BJ (cell line): ENCODE measurements at regions not wholly inside any gene's neighbourhood (a gene's known extent, or its start where the extent isn't known, plus 50 kb on each side); places are given as distances from the start of the nearest gene placed in this dataset.

ENCODE experiments used
- CTCF ChIA-PET: fragments of 350-600 bp; formaldehyde crosslinking; extraction: SDS; loops from one replicate; lab custom pipeline; 2021; ENCODE audit warnings: antibody characterized with exemption, inconsistent platforms; lab: Yijun Ruan, JAX
- POLR2A ChIA-PET: fragments of 300-600 bp; sonication (Branson Sonifier 250); formaldehyde crosslinking; extraction: SDS; loops from one replicate; lab custom pipeline; 2021; ENCODE audit warnings: antibody characterized with exemption; lab: Charles Lee
- DNase-seq: peaks from one replicate; pipeline ENCODE4 v3.0.0-alpha.2; 2011; ENCODE audit warnings: low read depth
- H3K27me3 ChIP-seq: 2 replicates; pipeline ENCODE4 v1.6.0; 2011; ENCODE audit warnings: low read length; ENCODE audit not compliant: control insufficient read depth, insufficient read depth
- H3K36me3 ChIP-seq: 2 replicates; pipeline ENCODE4 v1.5.1; 2011; ENCODE audit warnings: low read length; ENCODE audit not compliant: control insufficient read depth, insufficient read depth
- H3K4me3 ChIP-seq: 2 replicates; pipeline ENCODE4 v1.5.1; 2011; ENCODE audit warnings: low read depth, mild to moderate bottlenecking, control low read depth, low read length
- TF ChIP-seq, protein P1 (sequence below): IDR thresholded peaks from 2 replicates; pipeline ENCODE4 v1.5.1; 2011; ENCODE audit warnings: low read depth, mild to moderate bottlenecking, control low read depth, inconsistent platforms, low read length, moderate library complexity; ENCODE audit not compliant: insufficient read depth

DNA sequence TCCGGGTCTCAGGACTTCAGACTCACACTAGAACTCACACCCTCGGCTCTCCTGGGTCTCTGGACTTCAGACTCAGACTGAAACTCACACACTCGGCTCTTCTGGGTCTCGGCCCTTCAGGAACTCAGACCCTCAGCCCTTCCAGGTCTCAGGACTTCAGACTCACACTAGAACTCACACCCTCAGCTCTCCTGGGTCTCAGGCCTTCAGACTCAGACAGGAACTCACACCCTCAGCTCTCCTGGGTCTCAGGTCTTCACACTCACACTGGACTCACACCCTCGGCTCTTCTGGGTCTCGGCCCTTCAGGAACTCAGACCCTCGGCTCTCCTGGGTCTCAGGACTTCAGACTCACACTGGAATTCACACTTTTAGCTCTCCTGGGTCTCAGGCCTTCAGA lies 137.3 kb downstream of the CRLF2 start:
- ChIA-PET CTCF (no interaction called here), POLR2A (no interaction called here)
- DNase-seq: no peak
- H3K27me3 ChIP-seq: no peaks in the 10 kb centered on the region
- no peak overlapping the region for H3K4me3 ChIP-seq
- no peaks in the 10 kb centered on the region for H3K36me3 ChIP-seq
- TF ChIP-seq, protein P1, sequence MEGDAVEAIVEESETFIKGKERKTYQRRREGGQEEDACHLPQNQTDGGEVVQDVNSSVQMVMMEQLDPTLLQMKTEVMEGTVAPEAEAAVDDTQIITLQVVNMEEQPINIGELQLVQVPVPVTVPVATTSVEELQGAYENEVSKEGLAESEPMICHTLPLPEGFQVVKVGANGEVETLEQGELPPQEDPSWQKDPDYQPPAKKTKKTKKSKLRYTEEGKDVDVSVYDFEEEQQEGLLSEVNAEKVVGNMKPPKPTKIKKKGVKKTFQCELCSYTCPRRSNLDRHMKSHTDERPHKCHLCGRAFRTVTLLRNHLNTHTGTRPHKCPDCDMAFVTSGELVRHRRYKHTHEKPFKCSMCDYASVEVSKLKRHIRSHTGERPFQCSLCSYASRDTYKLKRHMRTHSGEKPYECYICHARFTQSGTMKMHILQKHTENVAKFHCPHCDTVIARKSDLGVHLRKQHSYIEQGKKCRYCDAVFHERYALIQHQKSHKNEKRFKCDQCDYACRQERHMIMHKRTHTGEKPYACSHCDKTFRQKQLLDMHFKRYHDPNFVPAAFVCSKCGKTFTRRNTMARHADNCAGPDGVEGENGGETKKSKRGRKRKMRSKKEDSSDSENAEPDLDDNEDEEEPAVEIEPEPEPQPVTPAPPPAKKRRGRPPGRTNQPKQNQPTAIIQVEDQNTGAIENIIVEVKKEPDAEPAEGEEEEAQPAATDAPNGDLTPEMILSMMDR: no peak

DNA sequence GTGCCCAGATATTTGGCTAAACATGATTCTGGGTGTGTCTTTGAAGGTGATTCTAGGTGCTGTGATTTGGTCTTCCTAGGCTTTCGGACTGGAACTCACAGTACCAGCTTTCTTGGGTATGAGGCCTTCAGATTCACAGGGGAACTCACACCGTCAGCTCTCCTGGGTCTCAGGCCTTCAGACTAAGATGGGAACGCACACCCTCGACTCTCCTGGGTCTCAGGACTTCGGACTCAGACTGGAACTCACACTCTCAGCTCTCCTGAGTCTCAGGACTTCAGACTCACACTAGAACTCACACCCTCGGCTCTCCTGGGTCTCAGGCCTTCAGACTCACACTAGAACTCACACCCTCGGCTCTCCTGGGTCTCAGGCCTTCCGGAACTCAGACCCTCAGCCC lies 137.7 kb downstream of the CRLF2 start:
- CTCF ChIA-PET: no interaction called here
- H3K27me3 ChIP-seq: no peaks in the 10 kb centered on the region

DNA sequence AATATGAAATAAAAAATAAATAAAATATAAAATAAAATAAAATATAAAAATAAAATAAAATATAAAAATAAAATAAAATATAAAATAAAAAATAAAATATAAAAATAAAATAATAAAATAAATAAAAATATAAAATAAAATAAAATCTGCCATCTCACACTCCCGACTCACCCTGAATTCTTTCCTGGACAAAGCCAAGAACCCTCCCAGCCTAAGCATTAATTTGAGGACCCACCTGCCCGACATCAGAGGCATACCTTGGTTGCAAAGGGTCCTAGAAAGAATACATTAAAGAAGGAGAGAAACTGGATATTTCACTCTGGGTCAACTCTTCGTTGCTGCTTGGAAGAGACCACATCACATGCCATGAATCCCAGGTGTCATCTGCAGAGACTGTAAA lies 138.3 kb downstream of the CRLF2 start:
- TF ChIP-seq, protein P1: no peak
- no peak for DNase-seq
- H3K4me3 ChIP-seq: no peak overlapping the region
- no peaks in the 10 kb centered on the region for H3K27me3 ChIP-seq
- POLR2A ChIA-PET: no interaction called here
- CTCF ChIA-PET: no interaction called here
- no peaks in the 10 kb centered on the region for H3K36me3 ChIP-seq

More for the DNA sequence above, 137.7 kb downstream of the CRLF2 start:
- no peak for DNase-seq
- TF ChIP-seq, protein P1: no peak
- POLR2A ChIA-PET: no interaction called here
- no peak overlapping the region for H3K4me3 ChIP-seq
- H3K36me3 ChIP-seq: no peaks in the 10 kb centered on the region

DNA sequence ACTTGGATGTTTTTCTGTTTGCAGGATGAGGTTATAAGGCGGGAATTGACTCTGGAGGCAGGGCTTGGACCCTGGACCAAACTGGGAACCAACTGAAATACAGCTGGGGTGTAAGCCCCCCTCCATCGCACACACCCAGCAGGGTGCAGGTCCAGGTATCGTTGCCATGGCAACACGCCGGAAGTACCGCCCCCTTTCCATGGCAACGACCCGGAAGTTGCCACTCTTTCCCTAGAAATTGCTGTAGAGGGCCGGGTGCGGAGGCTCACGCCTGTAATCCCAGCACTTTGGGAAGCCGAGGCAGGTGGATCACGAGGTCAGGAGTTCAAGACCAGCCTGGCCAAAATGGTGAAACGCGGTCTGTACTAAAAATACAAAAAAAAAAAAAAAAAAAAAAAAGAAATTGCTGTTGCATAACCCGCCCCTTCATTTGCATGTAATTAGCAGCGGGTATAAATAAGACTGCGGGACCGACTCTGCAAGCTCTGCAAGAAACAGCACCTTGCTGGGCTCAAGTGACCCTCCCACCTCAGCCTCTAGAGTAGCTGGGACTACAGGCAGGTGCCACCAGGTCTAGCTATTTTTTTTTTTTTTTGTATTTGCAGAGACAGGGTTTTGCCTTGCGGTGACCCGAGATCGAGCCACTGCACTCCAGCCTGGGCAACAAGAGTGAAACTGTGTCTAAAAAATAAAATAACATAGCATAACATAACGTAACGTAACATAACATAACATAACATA lies 139.6 kb downstream of the CRLF2 start:
- no peak for DNase-seq
- TF ChIP-seq, protein P1: no peak
- CTCF ChIA-PET: no interaction called here
- H3K36me3 ChIP-seq: no peaks in the 10 kb centered on the region
- no peak overlapping the region for H3K4me3 ChIP-seq
- H3K27me3 ChIP-seq: no peaks in the 10 kb centered on the region
- POLR2A ChIA-PET: no interaction called here

DNA sequence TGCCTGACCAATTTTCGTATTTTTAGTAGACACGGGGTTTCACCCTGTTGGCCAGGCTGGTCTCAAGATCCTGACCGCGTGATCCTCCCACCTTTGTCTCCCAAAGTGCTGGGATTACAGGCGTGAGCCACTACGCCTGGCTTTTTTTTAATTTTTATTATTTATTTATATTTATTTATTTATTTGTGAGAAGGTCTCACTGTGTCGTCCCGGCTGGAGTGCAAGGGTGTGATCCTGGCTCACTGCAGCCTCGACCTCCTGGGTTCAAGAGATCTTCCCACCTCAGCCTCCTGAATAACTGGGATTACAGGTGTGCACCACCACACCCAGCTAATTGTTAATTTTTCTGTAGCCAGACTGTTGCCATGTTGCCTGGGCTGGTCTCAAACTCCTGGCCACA lies 141.1 kb downstream of the CRLF2 start:
- DNase-seq: no peak
- TF ChIP-seq, protein P1: no peak
- no peaks in the 10 kb centered on the region for H3K36me3 ChIP-seq
- no peak overlapping the region for H3K4me3 ChIP-seq
- no peaks in the 10 kb centered on the region for H3K27me3 ChIP-seq
- ChIA-PET POLR2A (no interaction called here), CTCF (no interaction called here)
